Osteoblast (primary cell): ENCODE measurements at regions not wholly inside any gene's neighbourhood (a gene's known extent, or its start where the extent isn't known, plus 50 kb on each side); places are given as distances from the start of the nearest gene placed in this dataset.

Experiments
- DNase-seq: peaks from one replicate; pipeline ENCODE4 v3.0.0; 2011; ENCODE audit warnings: low spot score, mixed read lengths; ENCODE audit not compliant: insufficient read length; ENCODE audit errors: missing footprints
- H2AFZ ChIP-seq: 2 replicates; pipeline ENCODE4 v1.6.0; 2011; ENCODE audit warnings: mild to moderate bottlenecking, low read length
- H3K27ac ChIP-seq: 2 replicates; pipeline ENCODE4 v1.5.1; 2011; ENCODE audit warnings: mild to moderate bottlenecking, low read depth, low read length, moderate library complexity
- H3K27me3 ChIP-seq: 2 replicates; pipeline ENCODE4 v1.6.0; 2012; ENCODE audit warnings: mild to moderate bottlenecking, control low read depth, inconsistent platforms, low read length, moderate library complexity; ENCODE audit not compliant: insufficient read depth
- H3K36me3 ChIP-seq: 2 replicates; pipeline ENCODE4 v1.5.1; 2011; ENCODE audit warnings: mild to moderate bottlenecking, low read length, control low read depth, moderate library complexity; ENCODE audit not compliant: insufficient read depth
- H3K4me1 ChIP-seq: 2 replicates; pipeline ENCODE4 v1.5.1; 2011; ENCODE audit warnings: mild to moderate bottlenecking, low read length, control low read depth, moderate library complexity; ENCODE audit not compliant: insufficient read depth
- H3K4me2 ChIP-seq: 2 replicates; pipeline ENCODE4 v1.6.0; 2011; ENCODE audit warnings: mild to moderate bottlenecking, low read length; ENCODE audit not compliant: insufficient read depth
- H3K4me3 ChIP-seq: fragments of 200-600 bp; sonication (generic); 3 replicates; pipeline ENCODE4 v1.5.1; 2012; ENCODE audit warnings: mild to moderate bottlenecking, low read length, inconsistent platforms; ENCODE audit not compliant: insufficient read depth
- H3K79me2 ChIP-seq: 2 replicates; pipeline ENCODE4 v1.6.0; 2012; ENCODE audit warnings: mild to moderate bottlenecking, low read length, control low read depth, inconsistent platforms; ENCODE audit not compliant: insufficient read depth
- H3K9me3 ChIP-seq: 2 replicates; pipeline ENCODE4 v1.5.1; 2011; ENCODE audit warnings: low read depth, low read length, control low read depth
- H4K20me1 ChIP-seq: 2 replicates; pipeline ENCODE4 v1.6.0; 2012; ENCODE audit warnings: mild to moderate bottlenecking, low read length, control low read depth; ENCODE audit not compliant: insufficient read depth
- TF ChIP-seq, protein P1 (sequence below): IDR thresholded peaks from 2 replicates; pipeline ENCODE4 v1.5.1; 2011; ENCODE audit warnings: mild to moderate bottlenecking, low read depth, low read length, moderate library complexity; ENCODE audit errors: extremely low read depth

DNA sequence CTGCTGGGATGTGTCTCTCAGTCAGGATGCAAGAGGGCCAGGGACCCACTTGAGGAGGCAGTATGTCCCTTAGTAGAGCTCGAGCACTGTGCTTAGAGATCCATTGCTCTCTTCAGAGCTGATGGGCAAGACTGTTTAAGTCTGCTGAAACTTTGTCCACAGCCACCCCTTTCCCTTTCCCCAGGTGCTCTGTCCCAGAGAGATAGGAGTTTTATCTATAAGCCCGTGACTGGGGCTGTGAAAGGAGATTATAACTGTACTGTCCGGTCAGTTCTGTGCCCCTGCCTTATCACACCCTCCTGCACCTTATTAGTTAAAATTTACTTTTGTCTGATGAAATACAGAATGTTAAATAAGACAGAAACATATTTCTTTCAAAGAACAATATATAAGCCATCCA is 378.4 kb downstream of the PABPC4L start:
- DNase-seq: no peak
- no peaks in the 10 kb centered on the region for H4K20me1 ChIP-seq
- no peak overlapping the region for H3K4me3 ChIP-seq
- H2AFZ ChIP-seq: no peak overlapping the region
- H3K27me3 ChIP-seq: no peaks in the 10 kb centered on the region
- no peaks in the 10 kb centered on the region for H3K9me3 ChIP-seq
- TF ChIP-seq, protein P1, sequence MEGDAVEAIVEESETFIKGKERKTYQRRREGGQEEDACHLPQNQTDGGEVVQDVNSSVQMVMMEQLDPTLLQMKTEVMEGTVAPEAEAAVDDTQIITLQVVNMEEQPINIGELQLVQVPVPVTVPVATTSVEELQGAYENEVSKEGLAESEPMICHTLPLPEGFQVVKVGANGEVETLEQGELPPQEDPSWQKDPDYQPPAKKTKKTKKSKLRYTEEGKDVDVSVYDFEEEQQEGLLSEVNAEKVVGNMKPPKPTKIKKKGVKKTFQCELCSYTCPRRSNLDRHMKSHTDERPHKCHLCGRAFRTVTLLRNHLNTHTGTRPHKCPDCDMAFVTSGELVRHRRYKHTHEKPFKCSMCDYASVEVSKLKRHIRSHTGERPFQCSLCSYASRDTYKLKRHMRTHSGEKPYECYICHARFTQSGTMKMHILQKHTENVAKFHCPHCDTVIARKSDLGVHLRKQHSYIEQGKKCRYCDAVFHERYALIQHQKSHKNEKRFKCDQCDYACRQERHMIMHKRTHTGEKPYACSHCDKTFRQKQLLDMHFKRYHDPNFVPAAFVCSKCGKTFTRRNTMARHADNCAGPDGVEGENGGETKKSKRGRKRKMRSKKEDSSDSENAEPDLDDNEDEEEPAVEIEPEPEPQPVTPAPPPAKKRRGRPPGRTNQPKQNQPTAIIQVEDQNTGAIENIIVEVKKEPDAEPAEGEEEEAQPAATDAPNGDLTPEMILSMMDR: no peak
- H3K27ac ChIP-seq: no peak overlapping the region
- H3K36me3 ChIP-seq: no peaks in the 10 kb centered on the region
- no peaks in the 10 kb centered on the region for H3K79me2 ChIP-seq
- H3K4me2 ChIP-seq: no peak overlapping the region
- H3K4me1 ChIP-seq: no peaks in the 10 kb centered on the region

DNA sequence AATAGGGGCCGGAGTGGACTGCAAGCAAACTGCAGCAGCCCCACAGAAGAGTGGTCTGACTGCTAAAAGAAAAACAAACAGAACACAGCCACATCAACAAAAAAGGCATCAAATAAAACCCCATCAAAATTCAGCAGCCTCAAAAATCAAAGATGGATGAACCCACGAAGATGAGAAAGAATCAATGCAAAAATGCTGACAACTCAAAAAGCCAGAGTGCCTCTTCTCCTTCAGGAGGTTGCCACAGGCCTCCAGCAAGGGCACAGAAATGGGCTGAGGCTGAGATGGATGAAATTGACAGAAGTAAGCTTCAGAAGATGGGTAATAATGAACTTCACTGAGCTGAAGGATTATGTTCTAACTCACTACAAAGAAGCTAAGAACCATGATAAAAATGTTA is 388.6 kb downstream of the PABPC4L start:
- H3K9me3 ChIP-seq: no peaks in the 10 kb centered on the region
- TF ChIP-seq, protein P1: no peak
- no peak overlapping the region for H3K4me3 ChIP-seq
- H3K4me2 ChIP-seq: no peak overlapping the region
- no peaks in the 10 kb centered on the region for H3K36me3 ChIP-seq
- H3K27me3 ChIP-seq: no peaks in the 10 kb centered on the region
- DNase-seq: no peak
- no peaks in the 10 kb centered on the region for H3K79me2 ChIP-seq
- H3K4me1 ChIP-seq: no peaks in the 10 kb centered on the region
- H3K27ac ChIP-seq: no peak overlapping the region
- H4K20me1 ChIP-seq: no peaks in the 10 kb centered on the region
- no peak overlapping the region for H2AFZ ChIP-seq

DNA sequence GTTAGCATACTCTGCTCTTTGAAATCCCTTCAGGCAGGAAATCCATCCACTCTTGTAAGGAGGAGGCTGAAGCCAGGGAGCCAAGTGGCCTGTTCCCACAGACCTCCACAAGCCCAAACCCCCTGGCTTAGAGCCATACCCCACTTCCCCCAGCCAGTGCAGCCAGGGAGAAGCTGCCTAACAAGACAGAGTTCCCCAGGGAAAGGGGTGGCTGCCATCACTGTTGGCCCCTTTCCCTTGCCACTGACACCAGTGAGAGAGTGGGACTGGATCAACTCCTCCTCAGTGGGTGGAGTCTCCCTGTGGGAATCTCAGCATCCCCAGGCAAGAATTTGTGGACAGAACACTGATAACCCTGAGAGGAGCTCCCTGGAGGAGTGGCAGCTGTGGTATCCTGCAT is 389.4 kb downstream of the PABPC4L start:
- H3K36me3 ChIP-seq: no peaks in the 10 kb centered on the region
- TF ChIP-seq, protein P1: no peak
- no peak overlapping the region for H2AFZ ChIP-seq
- H3K27ac ChIP-seq: no peak overlapping the region
- H3K79me2 ChIP-seq: no peaks in the 10 kb centered on the region
- H3K9me3 ChIP-seq: no peaks in the 10 kb centered on the region
- no peaks in the 10 kb centered on the region for H4K20me1 ChIP-seq
- H3K4me1 ChIP-seq: no peaks in the 10 kb centered on the region
- no peaks in the 10 kb centered on the region for H3K27me3 ChIP-seq
- no peak for DNase-seq
- H3K4me2 ChIP-seq: no peak overlapping the region
- H3K4me3 ChIP-seq: no peak overlapping the region

DNA sequence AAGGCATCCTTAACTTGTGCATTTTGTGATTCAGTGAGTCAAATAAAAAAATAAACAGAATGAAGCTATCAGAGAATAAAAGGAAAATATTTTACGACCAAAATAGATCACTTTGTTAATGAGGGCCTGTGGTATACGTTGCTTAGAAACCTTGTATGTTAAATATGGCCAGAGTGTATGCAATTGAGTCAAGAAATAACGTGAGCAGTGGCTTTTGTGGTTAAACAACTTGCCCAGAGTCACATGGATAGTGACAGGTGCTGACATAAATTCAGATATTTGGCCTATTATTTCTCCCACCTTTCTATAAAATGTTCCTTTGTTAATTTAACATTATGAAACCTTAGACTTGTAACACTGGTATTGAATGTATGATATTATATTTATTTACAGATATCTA is 393.4 kb downstream of the PABPC4L start:
- no peak overlapping the region for H3K4me2 ChIP-seq
- no peaks in the 10 kb centered on the region for H3K9me3 ChIP-seq
- no peak overlapping the region for H3K4me3 ChIP-seq
- TF ChIP-seq, protein P1: no peak
- no peak overlapping the region for H3K27ac ChIP-seq
- no peak overlapping the region for H2AFZ ChIP-seq
- no peaks in the 10 kb centered on the region for H4K20me1 ChIP-seq
- no peaks in the 10 kb centered on the region for H3K79me2 ChIP-seq
- no peaks in the 10 kb centered on the region for H3K4me1 ChIP-seq
- no peaks in the 10 kb centered on the region for H3K36me3 ChIP-seq
- no peak for DNase-seq
- no peaks in the 10 kb centered on the region for H3K27me3 ChIP-seq
